Upper lobe of right lung (tissue), 1 donor: ENCODE measurements at regions not wholly inside any gene's neighbourhood (a gene's known extent, or its start where the extent isn't known, plus 50 kb on each side); places are given as distances from the start of the nearest gene placed in this dataset.
"Not testable (repeated sequence)": the region's sequence is repeated elsewhere in the genome, so short reads cannot be mapped to it uniquely, and the experiment has no call there.

Experiments used
- ATAC-seq: fragments of 200-7000 bp; cut with Tn5 transposase; one replicate; pipeline ENCODE4 v1.9.1; 2020; ENCODE audit warnings: mild to moderate bottlenecking, moderate library complexity
- DNase-seq: peaks from one replicate; pipeline ENCODE4 v3.0.0-alpha.2; 2020
- H3K27ac ChIP-seq: fragments of 200-600 bp; one replicate; pipeline ENCODE4 v1.8.0; 2022
- H3K27me3 ChIP-seq: fragments of 200-600 bp; one replicate; pipeline ENCODE4 v1.8.0; 2022; ENCODE audit warnings: mild to moderate bottlenecking
- H3K36me3 ChIP-seq: fragments of 200-600 bp; one replicate; pipeline ENCODE4 v1.8.0; 2022
- H3K4me1 ChIP-seq: fragments of 200-600 bp; one replicate; pipeline ENCODE4 v1.8.0; 2022
- H3K4me3 ChIP-seq: fragments of 200-600 bp; one replicate; pipeline ENCODE4 v1.8.0; 2022; ENCODE audit warnings: mild to moderate bottlenecking
- H3K9me3 ChIP-seq: fragments of 200-600 bp; one replicate; pipeline ENCODE4 v1.8.0; 2022
- intact Hi-C: fragments of 100-400 bp; cut with DNase I; formaldehyde crosslinking; loops from one replicate; pipeline ENCODE4 v1.11.0; 2022
- TF ChIP-seq, protein P1 (sequence below): fragments of 200-600 bp; IDR thresholded peaks from one replicate; pipeline ENCODE4 v1.8.0; 2022; ENCODE audit warnings: antibody characterized with exemption
- donor health status: DM: no; HTN: yes; CAD: no; lungs with severe emphysema.

DNA sequence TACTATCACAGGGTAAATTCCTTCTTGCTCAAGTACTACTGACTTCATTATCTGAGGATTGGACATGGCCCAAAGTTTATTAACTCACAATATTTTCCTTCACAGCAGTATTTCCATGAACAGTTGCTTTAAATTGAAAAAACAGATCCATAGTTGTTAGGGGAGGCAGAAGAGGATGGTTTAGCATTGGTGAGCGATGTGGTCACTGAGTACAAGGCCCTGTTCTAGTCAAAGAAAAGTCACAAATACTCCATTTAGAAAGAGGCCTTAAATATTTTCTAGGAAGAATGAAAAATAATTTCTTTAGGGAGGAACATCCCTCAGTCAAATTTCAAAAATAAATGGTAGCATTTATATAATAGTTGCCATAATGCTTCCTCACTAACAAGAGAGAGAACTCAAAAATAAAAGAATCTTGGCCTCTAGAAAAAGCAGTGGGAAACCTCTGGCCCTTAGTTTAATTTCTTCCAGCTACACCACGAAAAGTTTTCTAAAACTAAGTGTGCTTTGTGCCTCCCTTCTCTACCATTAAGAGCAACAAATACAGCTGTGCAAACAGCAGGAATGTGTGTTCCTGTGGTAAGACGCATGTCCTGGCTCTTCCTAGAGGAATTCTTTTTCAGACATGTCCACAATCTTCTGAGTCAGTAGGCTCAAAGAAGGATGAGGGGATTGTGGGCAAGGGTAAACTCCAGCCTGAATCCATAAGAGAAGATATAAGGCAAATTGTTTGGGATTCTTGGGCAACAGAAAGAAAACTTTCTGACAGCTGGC is 105.7 kb downstream of the HOXA1 start:
- Histone ChIP-seq H3K9me3 (no peaks in the 10 kb centered on the region), H3K4me1 (no peaks in the 10 kb centered on the region), H3K27me3 (no peaks in the 10 kb centered on the region), H3K27ac (no peak overlapping the region), H3K4me3 (no peak overlapping the region), H3K36me3 (no peaks in the 10 kb centered on the region)
- DNase-seq (no peak), ATAC-seq (no peak)
- intact Hi-C loops = no loop called here
- TF ChIP-seq, protein P1, sequence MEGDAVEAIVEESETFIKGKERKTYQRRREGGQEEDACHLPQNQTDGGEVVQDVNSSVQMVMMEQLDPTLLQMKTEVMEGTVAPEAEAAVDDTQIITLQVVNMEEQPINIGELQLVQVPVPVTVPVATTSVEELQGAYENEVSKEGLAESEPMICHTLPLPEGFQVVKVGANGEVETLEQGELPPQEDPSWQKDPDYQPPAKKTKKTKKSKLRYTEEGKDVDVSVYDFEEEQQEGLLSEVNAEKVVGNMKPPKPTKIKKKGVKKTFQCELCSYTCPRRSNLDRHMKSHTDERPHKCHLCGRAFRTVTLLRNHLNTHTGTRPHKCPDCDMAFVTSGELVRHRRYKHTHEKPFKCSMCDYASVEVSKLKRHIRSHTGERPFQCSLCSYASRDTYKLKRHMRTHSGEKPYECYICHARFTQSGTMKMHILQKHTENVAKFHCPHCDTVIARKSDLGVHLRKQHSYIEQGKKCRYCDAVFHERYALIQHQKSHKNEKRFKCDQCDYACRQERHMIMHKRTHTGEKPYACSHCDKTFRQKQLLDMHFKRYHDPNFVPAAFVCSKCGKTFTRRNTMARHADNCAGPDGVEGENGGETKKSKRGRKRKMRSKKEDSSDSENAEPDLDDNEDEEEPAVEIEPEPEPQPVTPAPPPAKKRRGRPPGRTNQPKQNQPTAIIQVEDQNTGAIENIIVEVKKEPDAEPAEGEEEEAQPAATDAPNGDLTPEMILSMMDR = no peak

DNA sequence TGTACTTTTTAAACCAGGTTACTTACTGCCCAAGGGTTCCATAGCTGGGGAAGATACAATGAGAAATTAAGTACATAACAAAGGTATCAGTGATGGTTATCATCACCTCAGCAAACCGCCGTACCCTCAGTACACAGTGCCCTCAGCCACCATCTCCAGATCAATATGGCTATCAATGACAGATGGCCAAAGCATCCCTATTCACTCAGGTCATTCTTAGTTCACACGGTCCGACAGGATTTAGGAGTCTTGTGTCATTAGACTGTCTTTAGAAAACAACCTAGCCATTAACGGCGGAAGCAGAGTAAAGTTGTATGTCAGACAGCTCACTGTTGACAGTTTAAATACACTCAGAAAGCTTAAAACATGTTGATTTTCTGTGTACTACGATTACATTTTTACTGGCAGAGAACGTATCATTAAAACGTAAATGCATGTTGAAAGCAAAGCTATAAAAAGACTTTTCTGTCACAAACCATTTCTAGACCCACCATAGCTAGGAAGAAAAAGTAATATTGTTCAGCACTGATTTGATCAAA is 106.9 kb downstream of the HOXA1 start:
- Histone ChIP-seq H3K4me3 (no peak overlapping the region), H3K27me3 (no peaks in the 10 kb centered on the region), H3K27ac (no peak overlapping the region), H3K9me3 (no peaks in the 10 kb centered on the region), H3K36me3 (no peaks in the 10 kb centered on the region), H3K4me1 (no peaks in the 10 kb centered on the region)
- ATAC-seq = no peak
- intact Hi-C loops = no loop called here
- TF ChIP-seq, protein P1 = no peak
- DNase-seq = no peak

DNA sequence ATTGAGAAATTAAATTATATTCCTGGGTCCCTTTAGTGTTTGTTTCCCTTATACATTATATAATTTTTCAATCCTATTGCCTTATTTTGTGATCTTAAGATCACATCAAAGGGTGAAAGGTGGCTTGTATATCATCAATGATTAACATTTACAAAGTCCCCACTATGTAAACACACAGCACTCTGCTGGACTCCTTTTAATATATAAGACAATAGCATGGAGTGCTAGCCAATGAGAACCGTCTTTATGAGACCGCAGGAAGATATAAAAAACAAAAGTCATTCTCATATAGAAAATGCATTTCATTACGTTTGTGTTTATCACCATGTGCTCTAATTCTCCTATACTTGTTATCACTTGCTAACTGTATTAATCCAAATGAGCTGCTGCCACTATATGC is 108.5 kb downstream of the HOXA1 start:
- H3K27me3 ChIP-seq = no peaks in the 10 kb centered on the region
- no peak overlapping the region for H3K4me3 ChIP-seq
- ATAC-seq = no peak
- H3K9me3 ChIP-seq = no peaks in the 10 kb centered on the region
- intact Hi-C loops = no loop called here
- H3K4me1 ChIP-seq = no peaks in the 10 kb centered on the region
- H3K27ac ChIP-seq = no peak overlapping the region
- no peaks in the 10 kb centered on the region for H3K36me3 ChIP-seq
- TF ChIP-seq, protein P1 = no peak
- no peak for DNase-seq

DNA sequence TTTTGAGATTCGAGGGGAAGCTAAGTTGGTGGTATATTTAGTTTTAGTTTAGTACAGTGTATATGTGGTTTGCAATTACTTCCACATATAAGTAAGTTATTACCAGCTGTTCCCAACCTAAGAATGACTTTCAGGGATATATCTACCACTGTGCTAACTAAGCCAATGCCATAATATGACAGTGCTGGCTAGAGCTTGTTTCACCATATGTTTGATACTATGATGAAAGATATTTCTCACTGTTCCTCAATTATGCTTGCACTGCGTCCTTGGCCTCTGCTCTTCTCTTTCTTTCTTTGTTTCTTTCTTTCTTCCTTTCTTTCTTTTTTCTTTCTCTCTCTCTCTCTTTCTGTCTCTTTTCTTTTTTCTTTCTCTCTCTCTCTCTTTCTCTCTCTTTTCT is 113.8 kb upstream of the SKAP2 start:
- intact Hi-C loops = no loop called here
- Histone ChIP-seq H3K4me3 (no peak overlapping the region), H3K4me1 (no peaks in the 10 kb centered on the region), H3K27me3 (no peaks in the 10 kb centered on the region), H3K36me3 (no peaks in the 10 kb centered on the region), H3K27ac (no peak overlapping the region), H3K9me3 (no peaks in the 10 kb centered on the region)
- peak; percentile 33 for ATAC-seq
- no peak for DNase-seq
- TF ChIP-seq, protein P1 = no peak

DNA sequence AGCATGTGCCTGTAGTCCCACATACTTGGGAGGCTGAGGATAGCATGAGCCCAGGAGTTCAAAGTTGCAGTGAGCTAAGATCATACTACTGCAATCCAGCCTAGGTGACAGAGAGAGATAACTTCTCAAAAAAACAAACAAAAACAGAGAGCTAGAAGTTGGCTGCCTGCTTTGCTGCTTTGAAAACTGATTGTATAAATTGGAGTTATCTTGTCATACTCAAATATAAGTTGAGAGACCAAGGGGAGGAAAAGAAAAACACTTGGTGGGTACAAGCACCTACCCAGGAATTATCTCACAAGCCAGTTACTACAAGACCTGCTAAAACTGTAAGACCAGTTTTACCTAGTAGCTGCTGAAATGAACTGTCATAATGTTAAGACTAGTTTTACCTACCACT is 112.5 kb upstream of the SKAP2 start:
- Histone ChIP-seq H3K4me1 (no peaks in the 10 kb centered on the region), H3K4me3 (no peak overlapping the region), H3K27ac (no peak overlapping the region), H3K36me3 (no peaks in the 10 kb centered on the region), H3K27me3 (no peaks in the 10 kb centered on the region), H3K9me3 (no peaks in the 10 kb centered on the region)
- no peak for ATAC-seq
- intact Hi-C loops = no loop called here
- TF ChIP-seq, protein P1 = no peak
- DNase-seq = no peak

DNA sequence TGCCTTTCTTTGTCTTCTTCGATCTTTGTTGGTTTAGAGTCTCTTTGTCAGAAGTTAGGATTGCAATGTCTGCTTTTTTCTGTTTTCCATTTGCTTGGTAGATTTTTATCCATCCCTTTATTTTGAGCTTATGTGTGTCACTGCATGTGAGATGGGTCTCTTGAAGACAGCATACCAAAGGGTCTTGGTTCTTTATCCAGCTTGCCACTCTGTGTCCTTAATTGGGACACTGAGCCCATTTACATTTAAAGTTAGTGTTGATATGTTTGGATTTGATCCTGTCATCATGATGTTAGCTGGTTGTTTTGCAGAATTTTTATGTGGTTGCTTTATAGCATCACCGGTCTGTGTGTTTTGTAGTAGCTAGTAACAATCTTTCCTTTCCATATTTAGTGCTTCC is 107.5 kb upstream of the SKAP2 start:
- intact Hi-C loops, H3K36me3 ChIP-seq, H3K4me3 ChIP-seq, DNase-seq, H3K27me3 ChIP-seq, H3K9me3 ChIP-seq, ATAC-seq, H3K4me1 ChIP-seq, H3K27ac ChIP-seq: not testable (repeated sequence)
